Trophoblast cell (in vitro differentiated cells and primary cell): ENCODE measurements at regions not wholly inside any gene's neighbourhood (a gene's known extent, or its start where the extent isn't known, plus 50 kb on each side); places are given as distances from the start of the nearest gene placed in this dataset.

Experiments
- DNase-seq, 2 donors: peaks; one replicate each; pipeline ENCODE4 v3.0.0-alpha.2; 2016
- H2AFZ ChIP-seq: 2 replicates; pipeline ENCODE4 v1.6.1; 2013; ENCODE audit warnings: low read length, moderate library complexity, mild to moderate bottlenecking; ENCODE audit not compliant: insufficient read depth, poor library complexity
- H2AK5ac ChIP-seq: 2 replicates; pipeline ENCODE4 v1.6.1; 2013; ENCODE audit warnings: mild to moderate bottlenecking, low read length
- H2BK120ac ChIP-seq: 2 replicates; pipeline ENCODE4 v1.6.1; 2013; ENCODE audit warnings: low read length, mild to moderate bottlenecking, moderate library complexity; ENCODE audit not compliant: insufficient read depth, poor library complexity
- H2BK12ac ChIP-seq: 2 replicates; pipeline ENCODE4 v1.6.1; 2013; ENCODE audit warnings: mild to moderate bottlenecking, low read length, moderate library complexity
- H2BK5ac ChIP-seq: 2 replicates; pipeline ENCODE4 v1.6.1; 2013; ENCODE audit warnings: low read length, low read depth, moderate library complexity, mild to moderate bottlenecking; ENCODE audit not compliant: poor library complexity
- H3K14ac ChIP-seq: 2 replicates; pipeline ENCODE4 v1.6.1; 2013; ENCODE audit warnings: mild to moderate bottlenecking, low read length
- H3K18ac ChIP-seq: 2 replicates; pipeline ENCODE4 v1.6.1; 2013; ENCODE audit warnings: mild to moderate bottlenecking, low read length
- H3K23ac ChIP-seq: 2 replicates; pipeline ENCODE4 v1.6.1; 2013; ENCODE audit warnings: low read length
- H3K27ac ChIP-seq: 2 replicates; pipeline ENCODE4 v1.5.1; 2013; ENCODE audit warnings: low read depth, mild to moderate bottlenecking, inconsistent platforms, low read length, moderate library complexity
- H3K27me3 ChIP-seq: 2 replicates; pipeline ENCODE4 v1.6.1; 2013; ENCODE audit warnings: inconsistent platforms, mild to moderate bottlenecking, low read length, moderate library complexity; ENCODE audit not compliant: insufficient read depth
- H3K36me3 ChIP-seq, 2 experiments: 1 replicate in 1 of 2; 2 replicates in 1 of 2; pipeline ENCODE4 v1.6.1; 2013; ENCODE audit warnings: low read length in 2 of 2, mild to moderate bottlenecking in 2 of 2, moderate library complexity in 1 of 2; ENCODE audit not compliant: insufficient read depth in 2 of 2, control insufficient read depth in 1 of 2
- H3K4ac ChIP-seq: 2 replicates; pipeline ENCODE4 v1.6.1; 2013; ENCODE audit warnings: low read depth, mild to moderate bottlenecking, low read length, moderate library complexity
- H3K4me1 ChIP-seq, 2 experiments: 1 replicate in 1 of 2; 2 replicates in 1 of 2; pipeline ENCODE4 v1.6.1; 2013; ENCODE audit warnings: low read length in 2 of 2, mild to moderate bottlenecking in 2 of 2, moderate library complexity in 1 of 2; ENCODE audit not compliant: insufficient read depth in 2 of 2, control insufficient read depth in 1 of 2
- H3K4me2 ChIP-seq: 2 replicates; pipeline ENCODE4 v1.6.1; 2013; ENCODE audit warnings: inconsistent platforms, mild to moderate bottlenecking, low read length, moderate library complexity
- H3K4me3 ChIP-seq: 2 replicates; pipeline ENCODE4 v1.5.1; 2013; ENCODE audit warnings: mild to moderate bottlenecking, low read depth, low read length, inconsistent platforms
- H3K79me1 ChIP-seq: one replicate; pipeline ENCODE4 v1.6.1; 2013; ENCODE audit warnings: low read length
- H3K79me2 ChIP-seq: 2 replicates; pipeline ENCODE4 v1.6.1; 2013; ENCODE audit warnings: low read length, mild to moderate bottlenecking; ENCODE audit not compliant: control insufficient read depth, insufficient read depth, poor library complexity
- H3K9ac ChIP-seq: 2 replicates; pipeline ENCODE4 v1.6.1; 2013; ENCODE audit warnings: mild to moderate bottlenecking, low read length
- H3K9me3 ChIP-seq: 2 replicates; pipeline ENCODE4 v1.6.1; 2013; ENCODE audit warnings: low read depth, mild to moderate bottlenecking, control low read depth, inconsistent platforms, low read length; ENCODE audit not compliant: insufficient read depth
- H4K12ac ChIP-seq: 2 replicates; pipeline ENCODE4 v1.6.1; 2013; ENCODE audit warnings: low read depth, mild to moderate bottlenecking, low read length, moderate library complexity
- H4K8ac ChIP-seq: 2 replicates; pipeline ENCODE4 v1.6.1; 2013; ENCODE audit warnings: low read depth, mild to moderate bottlenecking, low read length, moderate library complexity
- H4K91ac ChIP-seq: one replicate; pipeline ENCODE4 v1.6.1; 2013; ENCODE audit warnings: low read depth, mild to moderate bottlenecking, low read length, moderate library complexity
- WGBS: extraction: QIAGEN DNeasy Blood & Tissue Kit; methylation state at CpG from one replicate; pipeline ENCODE4 v1.1.7; 2013; ENCODE audit warnings: missing lambda C conversion rate; ENCODE audit not compliant: insufficient read length, insufficient coverage; ENCODE audit errors: extremely low coverage; 5-methylcytosine and 5-hydroxymethylcytosine counted together

GRCh38 chr10:58981846-58982245 lies 194.6 kb upstream of the PHYHIPL start:
- Histone ChIP-seq H3K79me2 (no peaks in the 10 kb centered on the region), H3K23ac (no peak overlapping the region), H3K9me3 (no peaks in the 10 kb centered on the region), H3K36me3 (no peaks in the 10 kb centered on the region), H2AK5ac (no peak overlapping the region), H3K4me1 (no peaks in the 10 kb centered on the region), H4K12ac (no peak overlapping the region), H2BK5ac (no peak overlapping the region), H3K79me1 (no peaks in the 10 kb centered on the region), H3K4me3 (no peak overlapping the region), H3K4ac (no peak overlapping the region), H3K9ac (no peak overlapping the region), H3K27me3 (no peaks in the 10 kb centered on the region), H2AFZ (no peak overlapping the region), H2BK120ac (no peak overlapping the region), H4K91ac (no peak overlapping the region), H2BK12ac (no peak overlapping the region), H3K18ac (no peak overlapping the region), H3K14ac (no peak overlapping the region), H3K27ac (no peak overlapping the region), H4K8ac (no peak overlapping the region), H3K4me2 (no peak overlapping the region)
- no peak for DNase-seq
- no CpG with 5 or more reads among the region's 6 CpGs for WGBS

- Histone ChIP-seq H4K12ac (no peak overlapping the region), H3K79me2 (no peaks in the 10 kb centered on the region), H3K79me1 (no peaks in the 10 kb centered on the region), H2AFZ (no peak overlapping the region), H2BK120ac (no peak overlapping the region), H3K18ac (no peak overlapping the region), H2AK5ac (no peak overlapping the region), H2BK5ac (no peak overlapping the region), H3K27ac (no peak overlapping the region), H3K23ac (no peak overlapping the region), H3K36me3 (no peaks in the 10 kb centered on the region), H3K14ac (no peak overlapping the region), H3K9ac (no peak overlapping the region), H3K4me1 (no peaks in the 10 kb centered on the region), H3K4me2 (no peak overlapping the region), H3K4ac (no peak overlapping the region), H4K8ac (no peak overlapping the region), H4K91ac (no peak overlapping the region), H3K4me3 (no peak overlapping the region), H2BK12ac (no peak overlapping the region), H3K27me3 (no peaks in the 10 kb centered on the region), H3K9me3 (no peaks in the 10 kb centered on the region)
- no peak for DNase-seq
- WGBS, result no CpG with 5 or more reads among the region's 3 CpGs
Measured at GRCh38 chr10:58982470-58983239, 193.8 kb upstream of the PHYHIPL start.

GRCh38 chr10:58985216-58985615 lies 191.2 kb upstream of the PHYHIPL start:
- Histone ChIP-seq H3K9ac (no peak overlapping the region), H2BK12ac (no peak overlapping the region), H3K4me2 (no peak overlapping the region), H2BK120ac (no peak overlapping the region), H2AK5ac (no peak overlapping the region), H3K23ac (no peak overlapping the region), H3K36me3 (no peaks in the 10 kb centered on the region), H3K4ac (no peak overlapping the region), H3K14ac (no peak overlapping the region), H3K9me3 (no peaks in the 10 kb centered on the region), H3K4me1 (no peaks in the 10 kb centered on the region), H3K27ac (no peak overlapping the region), H3K79me2 (no peaks in the 10 kb centered on the region), H2BK5ac (no peak overlapping the region), H4K12ac (no peak overlapping the region), H4K8ac (no peak overlapping the region), H3K27me3 (no peaks in the 10 kb centered on the region), H3K4me3 (no peak overlapping the region), H3K79me1 (no peaks in the 10 kb centered on the region), H3K18ac (no peak overlapping the region), H2AFZ (no peak overlapping the region), H4K91ac (no peak overlapping the region)
- no peak for DNase-seq
- WGBS, result no CpG with 5 or more reads among the region's 3 CpGs

- no peaks in the 10 kb centered on the region for H3K79me2 ChIP-seq
- no peak overlapping the region for H3K23ac ChIP-seq
- no peak overlapping the region for H3K14ac ChIP-seq
- H3K18ac ChIP-seq, result no peak overlapping the region
- H2BK120ac ChIP-seq, result no peak overlapping the region
- H3K27me3 ChIP-seq, result no peaks in the 10 kb centered on the region
- H3K4me2 ChIP-seq, result no peak overlapping the region
- no peak overlapping the region for H3K27ac ChIP-seq
- no peak for DNase-seq
- H3K4ac ChIP-seq, result no peak overlapping the region
- no peaks in the 10 kb centered on the region for H3K79me1 ChIP-seq
- no peaks in the 10 kb centered on the region for H3K36me3 ChIP-seq
- no peak overlapping the region for H4K8ac ChIP-seq
- H2BK5ac ChIP-seq, result no peak overlapping the region
- no peak overlapping the region for H2AFZ ChIP-seq
- no peaks in the 10 kb centered on the region for H3K9me3 ChIP-seq
- no peak overlapping the region for H2AK5ac ChIP-seq
- WGBS, result no CpG with 5 or more reads among the region's 2 CpGs
- no peak overlapping the region for H3K4me3 ChIP-seq
- no peak overlapping the region for H3K9ac ChIP-seq
- H3K4me1 ChIP-seq, result no peaks in the 10 kb centered on the region
- no peak overlapping the region for H4K12ac ChIP-seq
- H2BK12ac ChIP-seq, result no peak overlapping the region
- no peak overlapping the region for H4K91ac ChIP-seq
Measured at GRCh38 chr10:58989486-58990039, 186.9 kb upstream of the PHYHIPL start.
